ENCODE measurements at regions not wholly inside any gene's neighbourhood (a gene's known extent, or its start where the extent isn't known, plus 50 kb on each side); places are given as distances from the start of the nearest gene placed in this dataset.

- no peak for TF ChIP-seq CTCF (conservative IDR thresholded peaks at IDR 0.05; ENCODE audit: low read depth, low read length)
- TF ChIP-seq EZH2 (IDR thresholded peaks at IDR 0.05; ENCODE audit: borderline replicate concordance, low read depth, low read length, poor library complexity, severe bottlenecking), result no peak
Observed at GRCh38 chr7:88586890-88587289, 172.6 kb upstream of the ZNF804B start.

Data from A673 (cell line).